ENCODE measurements at regions not wholly inside any gene's neighbourhood (a gene's known extent, or its start where the extent isn't known, plus 50 kb on each side); places are given as distances from the start of the nearest gene placed in this dataset.

GRCh38 chr5:23579566-23579965, 72.2 kb downstream of the PRDM9 start:
- H3K27ac ChIP-seq (ENCODE audit: low read depth, low read length, severe bottlenecking), result no peak overlapping the region
- H3K36me3 ChIP-seq (ENCODE audit: control insufficient read depth, insufficient read depth, low read length), result no peaks in the 10 kb centered on the region
- no peak overlapping the region for H3K4me3 ChIP-seq (ENCODE audit: extremely low read depth, insufficient read depth, low read length, poor library complexity, severe bottlenecking)
- H3K4me1 ChIP-seq (ENCODE audit: control insufficient read depth, insufficient read depth, low read length, poor library complexity, severe bottlenecking), result no peaks in the 10 kb centered on the region
- 92% methylated on average over 2 of the region's 3 CpGs; no CpG with 5 or more reads in 1 of the 2 experiments for WGBS, 2 experiments (ENCODE audit: insufficient coverage in 2 of 2)
- H3K9me3 ChIP-seq (ENCODE audit: control insufficient read depth, low read length), result no peaks in the 10 kb centered on the region

- Histone ChIP-seq H3K4me3 (ENCODE audit: extremely low read depth, insufficient read depth, low read length, poor library complexity, severe bottlenecking) (no peak overlapping the region), H3K36me3 (ENCODE audit: control insufficient read depth, insufficient read depth, low read length) (no peaks in the 10 kb centered on the region), H3K27ac (ENCODE audit: low read depth, low read length, severe bottlenecking) (no peak overlapping the region), H3K4me1 (ENCODE audit: control insufficient read depth, insufficient read depth, low read length, poor library complexity, severe bottlenecking) (no peaks in the 10 kb centered on the region), H3K9me3 (ENCODE audit: control insufficient read depth, low read length) (no peaks in the 10 kb centered on the region)
- WGBS, 2 experiments (ENCODE audit: insufficient coverage in 2 of 2), result 80% methylated on average over 1 of the region's 3 CpGs; no CpG with 5 or more reads in 1 of the 2 experiments
Observed at GRCh38 chr5:23583081-23583480, 75.7 kb downstream of the PRDM9 start.

GRCh38 chr5:23588841-23589326, 81.5 kb downstream of the PRDM9 start:
- no peaks in the 10 kb centered on the region for H3K36me3 ChIP-seq (ENCODE audit: control insufficient read depth, insufficient read depth, low read length)
- no peak overlapping the region for H3K4me3 ChIP-seq (ENCODE audit: extremely low read depth, insufficient read depth, low read length, poor library complexity, severe bottlenecking)
- 86% methylated on average over 2 of the region's 3 CpGs; no CpG with 5 or more reads in 1 of the 2 experiments for WGBS, 2 experiments (ENCODE audit: insufficient coverage in 2 of 2)
- H3K9me3 ChIP-seq (ENCODE audit: control insufficient read depth, low read length), result no peaks in the 10 kb centered on the region
- H3K4me1 ChIP-seq (ENCODE audit: control insufficient read depth, insufficient read depth, low read length, poor library complexity, severe bottlenecking), result no peaks in the 10 kb centered on the region
- no peak overlapping the region for H3K27ac ChIP-seq (ENCODE audit: low read depth, low read length, severe bottlenecking)

- no peaks in the 10 kb centered on the region for H3K9me3 ChIP-seq (ENCODE audit: control insufficient read depth, low read length)
- H3K36me3 ChIP-seq (ENCODE audit: control insufficient read depth, insufficient read depth, low read length), result no peaks in the 10 kb centered on the region
- WGBS, 2 experiments (ENCODE audit: insufficient coverage in 2 of 2), result 93% methylated on average over 3 of the region's 4 CpGs; no CpG with 5 or more reads in 1 of the 2 experiments
- H3K4me3 ChIP-seq (ENCODE audit: extremely low read depth, insufficient read depth, low read length, poor library complexity, severe bottlenecking), result no peak overlapping the region
- H3K4me1 ChIP-seq (ENCODE audit: control insufficient read depth, insufficient read depth, low read length, poor library complexity, severe bottlenecking), result no peaks in the 10 kb centered on the region
- no peak overlapping the region for H3K27ac ChIP-seq (ENCODE audit: low read depth, low read length, severe bottlenecking)
Observed at GRCh38 chr5:23591250-23591649, 83.8 kb downstream of the PRDM9 start.

- no peaks in the 10 kb centered on the region for H3K4me1 ChIP-seq (ENCODE audit: control insufficient read depth, insufficient read depth, low read length, poor library complexity, severe bottlenecking)
Observed at GRCh38 chr5:23606927-23607326, 99.5 kb downstream of the PRDM9 start.

GRCh38 chr5:23612701-23613100, 105.3 kb downstream of the PRDM9 start:
- Histone ChIP-seq H3K4me3 (ENCODE audit: extremely low read depth, insufficient read depth, low read length, poor library complexity, severe bottlenecking) (no peak overlapping the region), H3K36me3 (ENCODE audit: control insufficient read depth, insufficient read depth, low read length) (no peaks in the 10 kb centered on the region), H3K9me3 (ENCODE audit: control insufficient read depth, low read length) (peaks cover 9% of the 10 kb centered on the region), H3K4me1 (ENCODE audit: control insufficient read depth, insufficient read depth, low read length, poor library complexity, severe bottlenecking) (no peaks in the 10 kb centered on the region), H3K27ac (ENCODE audit: low read depth, low read length, severe bottlenecking) (no peak overlapping the region)
- 100% methylated on average over 1 of the region's 2 CpGs; no CpG with 5 or more reads in 1 of the 2 experiments for WGBS, 2 experiments (ENCODE audit: insufficient coverage in 2 of 2)

More at GRCh38 chr5:23606927-23607326, 99.5 kb downstream of the PRDM9 start:
- H3K36me3 ChIP-seq (ENCODE audit: control insufficient read depth, insufficient read depth, low read length), result no peaks in the 10 kb centered on the region
- WGBS, 2 experiments (ENCODE audit: insufficient coverage in 2 of 2), result no CpG with 5 or more reads among the region's 2 CpGs
- H3K9me3 ChIP-seq (ENCODE audit: control insufficient read depth, low read length), result no peaks in the 10 kb centered on the region
- no peak overlapping the region for H3K4me3 ChIP-seq (ENCODE audit: extremely low read depth, insufficient read depth, low read length, poor library complexity, severe bottlenecking)
- H3K27ac ChIP-seq (ENCODE audit: low read depth, low read length, severe bottlenecking), result no peak overlapping the region

GRCh38 chr5:23613566-23613965, 106.2 kb downstream of the PRDM9 start:
- WGBS, 2 experiments (ENCODE audit: insufficient coverage in 2 of 2), result 78 to 90% methylated on average over 1 of the region's 1 CpG
- Histone ChIP-seq H3K4me1 (ENCODE audit: control insufficient read depth, insufficient read depth, low read length, poor library complexity, severe bottlenecking) (no peaks in the 10 kb centered on the region), H3K36me3 (ENCODE audit: control insufficient read depth, insufficient read depth, low read length) (no peaks in the 10 kb centered on the region), H3K9me3 (ENCODE audit: control insufficient read depth, low read length) (peaks cover 9% of the 10 kb centered on the region), H3K4me3 (ENCODE audit: extremely low read depth, insufficient read depth, low read length, poor library complexity, severe bottlenecking) (no peak overlapping the region), H3K27ac (ENCODE audit: low read depth, low read length, severe bottlenecking) (no peak overlapping the region)

- Histone ChIP-seq H3K27ac (ENCODE audit: low read depth, low read length, severe bottlenecking) (no peak overlapping the region), H3K9me3 (ENCODE audit: control insufficient read depth, low read length) (peaks cover 9% of the 10 kb centered on the region), H3K4me1 (ENCODE audit: control insufficient read depth, insufficient read depth, low read length, poor library complexity, severe bottlenecking) (no peaks in the 10 kb centered on the region), H3K4me3 (ENCODE audit: extremely low read depth, insufficient read depth, low read length, poor library complexity, severe bottlenecking) (no peak overlapping the region), H3K36me3 (ENCODE audit: control insufficient read depth, insufficient read depth, low read length) (no peaks in the 10 kb centered on the region)
- 63% methylated on average over 1 of the region's 1 CpG; no CpG with 5 or more reads in 1 of the 2 experiments for WGBS, 2 experiments (ENCODE audit: insufficient coverage in 2 of 2)
Observed at GRCh38 chr5:23614422-23614821, 107.0 kb downstream of the PRDM9 start.

GRCh38 chr5:23626961-23627360, 119.6 kb downstream of the PRDM9 start:
- Histone ChIP-seq H3K27ac (ENCODE audit: low read depth, low read length, severe bottlenecking) (no peak overlapping the region), H3K36me3 (ENCODE audit: control insufficient read depth, insufficient read depth, low read length) (no peaks in the 10 kb centered on the region), H3K9me3 (ENCODE audit: control insufficient read depth, low read length) (no peaks in the 10 kb centered on the region), H3K4me3 (ENCODE audit: extremely low read depth, insufficient read depth, low read length, poor library complexity, severe bottlenecking) (no peak overlapping the region), H3K4me1 (ENCODE audit: control insufficient read depth, insufficient read depth, low read length, poor library complexity, severe bottlenecking) (no peaks in the 10 kb centered on the region)
- no CpG with 5 or more reads among the region's 4 CpGs for WGBS, 2 experiments (ENCODE audit: insufficient coverage in 2 of 2)

- H3K4me1 ChIP-seq (ENCODE audit: control insufficient read depth, insufficient read depth, low read length, poor library complexity, severe bottlenecking), result no peaks in the 10 kb centered on the region
- WGBS, 2 experiments (ENCODE audit: insufficient coverage in 2 of 2), result 92% methylated on average over 2 of the region's 3 CpGs; no CpG with 5 or more reads in 1 of the 2 experiments
- H3K4me3 ChIP-seq (ENCODE audit: extremely low read depth, insufficient read depth, low read length, poor library complexity, severe bottlenecking), result no peak overlapping the region
- no peaks in the 10 kb centered on the region for H3K9me3 ChIP-seq (ENCODE audit: control insufficient read depth, low read length)
- H3K27ac ChIP-seq (ENCODE audit: low read depth, low read length, severe bottlenecking), result no peak overlapping the region
- H3K36me3 ChIP-seq (ENCODE audit: control insufficient read depth, insufficient read depth, low read length), result no peaks in the 10 kb centered on the region
Observed at GRCh38 chr5:23627976-23628375, 120.6 kb downstream of the PRDM9 start.

GRCh38 chr5:23629396-23629795, 122.0 kb downstream of the PRDM9 start:
- H3K4me3 ChIP-seq (ENCODE audit: extremely low read depth, insufficient read depth, low read length, poor library complexity, severe bottlenecking), result no peak overlapping the region
- no peaks in the 10 kb centered on the region for H3K4me1 ChIP-seq (ENCODE audit: control insufficient read depth, insufficient read depth, low read length, poor library complexity, severe bottlenecking)
- H3K9me3 ChIP-seq (ENCODE audit: control insufficient read depth, low read length), result no peaks in the 10 kb centered on the region
- no CpG with 5 or more reads among the region's 2 CpGs for WGBS, 2 experiments (ENCODE audit: insufficient coverage in 2 of 2)
- H3K36me3 ChIP-seq (ENCODE audit: control insufficient read depth, insufficient read depth, low read length), result no peaks in the 10 kb centered on the region
- H3K27ac ChIP-seq (ENCODE audit: low read depth, low read length, severe bottlenecking), result no peak overlapping the region

All from mesodermal cell (in vitro differentiated cells).